Right lobe of liver (tissue), 6 donors: ENCODE measurements at regions not wholly inside any gene's neighbourhood (a gene's known extent, or its start where the extent isn't known, plus 50 kb on each side); places are given as distances from the start of the nearest gene placed in this dataset.
A peak's percentile ranks its signal among the peaks of the same experiment; 100 is the strongest.

ENCODE experiments used
- ATAC-seq, 4 donors: fragments of 200-7000 bp; cut with Tn5 transposase; one replicate each; pipeline ENCODE4 v1.9.1; 2020; ENCODE audit warnings: mild to moderate bottlenecking in 4 of 4, moderate library complexity in 4 of 4
- DNase-seq, 3 donors: peaks; one replicate each; pipeline ENCODE4 v3.0.0-alpha.2; 2020
- H3K27ac ChIP-seq, 3 donors: fragments of 200-600 bp; one replicate each; pipeline ENCODE4 v1.8.0; 2022
- H3K27me3 ChIP-seq, 2 donors: fragments of 200-600 bp; one replicate each; pipeline ENCODE4 v1.8.0; 2022
- H3K36me3 ChIP-seq, 4 donors: fragments of 200-600 bp; sonication (generic) in 1 of 4; one replicate each; pipeline versions ENCODE4 v1.5.1 to v1.8.0; 2017 to 2022; ENCODE audit warnings: control low read depth in 1 of 4
- H3K4me1 ChIP-seq, 4 donors: fragments of 200-600 bp; sonication (generic) in 1 of 4; one replicate each; pipeline versions ENCODE4 v1.5.1 to v1.8.0; 2017 to 2022; ENCODE audit warnings: control low read depth in 1 of 4
- H3K4me3 ChIP-seq, 3 donors: fragments of 200-600 bp; one replicate each; pipeline ENCODE4 v1.8.0; 2022
- H3K9me3 ChIP-seq, 4 donors: fragments of 200-600 bp; sonication (generic) in 1 of 4; one replicate each; pipeline versions ENCODE4 v1.5.1 to v1.8.0; 2017 to 2022; ENCODE audit warnings: control low read depth in 1 of 4
- POLR2A ChIP-seq: fragments of 450-650 bp; IDR thresholded peaks from one replicate; pipeline ENCODE4 v1.6.1; 2017; ENCODE audit warnings: antibody characterized with exemption, mild to moderate bottlenecking
- WGBS: methylation state at CpG from one replicate; pipeline ENCODE4 v1.1.6; 2018; ENCODE audit warnings: low coverage, low lambda C conversion rate; ENCODE audit not compliant: insufficient coverage; ENCODE audit errors: missing lambda C conversion rate; 5-methylcytosine and 5-hydroxymethylcytosine counted together
- intact Hi-C, 2 donors: fragments of 100-400 bp; cut with DNase I; formaldehyde crosslinking; loops; one replicate each; pipeline versions ENCODE4 v1.11.2 to v1.14.1; 2022
- TF ChIP-seq, protein P1 (sequence below), 4 donors: fragments of 200-600 bp in 3 of 4; fragments of 450-650 bp in 1 of 4; IDR thresholded peaks; one replicate each; pipeline versions ENCODE4 v1.5.1 to v1.8.0; 2016 to 2022; ENCODE audit warnings: antibody characterized with exemption in 4 of 4, mild to moderate bottlenecking in 2 of 4
- donor health status: DM: no; HTN: yes; CAD: no.
- donor health status: DM: no; HTN: no; CAD: no.
- donor health status: DM: no; HTN: no; CAD: no.
- donor health status: DM: no; HTN: yes; CAD: no.
- donor health status: DM: no; HTN: yes; CAD: no.

DNA sequence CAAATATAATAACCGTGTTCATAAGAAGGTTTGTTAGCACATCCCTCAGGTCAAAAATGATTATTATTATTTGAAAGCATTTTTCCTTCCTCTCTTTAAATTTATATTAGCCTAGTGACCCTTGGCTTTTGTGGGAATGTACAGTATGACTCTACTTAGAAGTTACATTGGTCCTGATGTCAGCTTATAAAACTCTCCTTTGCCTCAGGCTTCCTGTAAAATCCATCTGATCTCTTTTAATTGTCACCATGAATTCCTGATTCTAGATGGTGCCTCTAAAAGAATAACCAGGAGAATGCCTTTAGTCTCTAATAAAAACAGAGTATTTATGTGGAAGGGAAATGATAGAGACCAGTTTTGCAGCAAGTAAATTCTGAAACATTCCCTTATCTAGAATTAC is 1134.4 kb downstream of the XPNPEP1 start:
- intact Hi-C loops, result no loop called here
- WGBS, result 65% methylated on average over 1 of the region's 1 CpG
- Histone ChIP-seq H3K4me3 (no peak overlapping the region), H3K27ac (no peak overlapping the region), H3K27me3 (no peaks in the 10 kb centered on the region), H3K4me1 (no peaks in the 10 kb centered on the region), H3K9me3 (no peaks in the 10 kb centered on the region), H3K36me3 (no peaks in the 10 kb centered on the region)
- ATAC-seq (no peak), DNase-seq (no peak)
- TF ChIP-seq, protein P1, sequence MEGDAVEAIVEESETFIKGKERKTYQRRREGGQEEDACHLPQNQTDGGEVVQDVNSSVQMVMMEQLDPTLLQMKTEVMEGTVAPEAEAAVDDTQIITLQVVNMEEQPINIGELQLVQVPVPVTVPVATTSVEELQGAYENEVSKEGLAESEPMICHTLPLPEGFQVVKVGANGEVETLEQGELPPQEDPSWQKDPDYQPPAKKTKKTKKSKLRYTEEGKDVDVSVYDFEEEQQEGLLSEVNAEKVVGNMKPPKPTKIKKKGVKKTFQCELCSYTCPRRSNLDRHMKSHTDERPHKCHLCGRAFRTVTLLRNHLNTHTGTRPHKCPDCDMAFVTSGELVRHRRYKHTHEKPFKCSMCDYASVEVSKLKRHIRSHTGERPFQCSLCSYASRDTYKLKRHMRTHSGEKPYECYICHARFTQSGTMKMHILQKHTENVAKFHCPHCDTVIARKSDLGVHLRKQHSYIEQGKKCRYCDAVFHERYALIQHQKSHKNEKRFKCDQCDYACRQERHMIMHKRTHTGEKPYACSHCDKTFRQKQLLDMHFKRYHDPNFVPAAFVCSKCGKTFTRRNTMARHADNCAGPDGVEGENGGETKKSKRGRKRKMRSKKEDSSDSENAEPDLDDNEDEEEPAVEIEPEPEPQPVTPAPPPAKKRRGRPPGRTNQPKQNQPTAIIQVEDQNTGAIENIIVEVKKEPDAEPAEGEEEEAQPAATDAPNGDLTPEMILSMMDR (IDR thresholded peaks at IDR 0.05), result no peak
- TF ChIP-seq POLR2A, result no peak

- intact Hi-C loops, result no loop called here
- Histone ChIP-seq H3K27me3 (no peaks in the 10 kb centered on the region), H3K4me3 (no peak overlapping the region), H3K36me3 (no peaks in the 10 kb centered on the region), H3K9me3 (no peaks in the 10 kb centered on the region), H3K27ac (no peak overlapping the region), H3K4me1 (no peaks in the 10 kb centered on the region)
- DNase-seq (no peak), ATAC-seq (no peak)
- 14% methylated on average over 1 of the region's 1 CpG for WGBS
- TF ChIP-seq POLR2A, result no peak
- TF ChIP-seq, protein P1 (IDR thresholded peaks at IDR 0.05), result no peak
Observed at GRCh38 chr10:108787932-108788331, 1135.4 kb downstream of the XPNPEP1 start.

DNA sequence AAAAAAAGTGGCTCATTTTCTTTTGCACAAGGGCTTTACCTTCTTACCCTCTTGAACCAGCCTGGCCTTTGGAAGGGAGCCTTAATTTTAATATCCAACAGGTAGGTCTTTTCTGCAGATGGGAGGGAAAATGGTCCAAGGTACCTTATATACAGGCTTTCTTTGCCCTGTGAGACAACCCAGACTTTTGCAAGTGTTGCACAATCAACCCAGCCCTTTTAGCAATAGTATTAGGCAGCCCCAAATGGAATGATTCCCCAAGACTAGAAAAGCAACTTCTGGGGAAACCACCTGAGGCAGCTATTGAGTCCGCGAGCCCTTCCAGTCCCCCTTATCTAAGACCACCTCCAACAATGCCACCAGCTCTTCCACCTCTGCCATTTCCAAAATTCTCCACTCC is 1138.3 kb downstream of the XPNPEP1 start:
- H3K9me3 ChIP-seq, result no peaks in the 10 kb centered on the region
- no peaks in the 10 kb centered on the region for H3K27me3 ChIP-seq
- TF ChIP-seq, protein P1 (IDR thresholded peaks at IDR 0.05), result no peak
- no peak for TF ChIP-seq POLR2A
- no peaks in the 10 kb centered on the region for H3K36me3 ChIP-seq
- H3K4me3 ChIP-seq, result no peak overlapping the region
- intact Hi-C loops, result no loop called here
- 80% methylated on average over 1 of the region's 2 CpGs for WGBS
- H3K4me1 ChIP-seq, result no peaks in the 10 kb centered on the region
- DNase-seq (no peak), ATAC-seq (no peak)
- H3K27ac ChIP-seq, result no peak overlapping the region

DNA sequence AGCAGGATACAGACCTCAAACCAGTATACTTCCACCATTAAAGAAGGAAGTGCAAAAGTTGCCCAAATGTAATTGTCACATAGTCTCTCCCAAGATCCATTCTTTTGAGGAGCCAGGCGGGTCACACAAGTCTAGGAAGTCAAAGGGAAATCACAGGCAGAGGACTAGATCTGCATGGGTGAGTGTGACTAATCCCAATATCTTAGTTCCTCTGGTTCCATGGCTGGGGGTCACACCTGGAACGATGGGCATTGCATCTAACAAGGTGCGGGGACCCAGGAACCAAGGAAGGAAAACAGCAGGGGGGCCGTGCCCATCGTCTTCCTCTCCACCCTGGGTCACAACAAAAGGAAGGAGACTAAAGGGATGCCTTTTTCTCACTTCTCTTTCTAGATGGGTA is 1138.8 kb downstream of the XPNPEP1 start:
- TF ChIP-seq, protein P1 (IDR thresholded peaks at IDR 0.05), result no peak
- no peak for TF ChIP-seq POLR2A
- Histone ChIP-seq H3K27me3 (no peaks in the 10 kb centered on the region), H3K27ac (no peak overlapping the region), H3K4me1 (no peaks in the 10 kb centered on the region), H3K9me3 (no peaks in the 10 kb centered on the region), H3K4me3 (no peak overlapping the region), H3K36me3 (no peaks in the 10 kb centered on the region)
- intact Hi-C loops, result no loop called here
- DNase-seq (no peak), ATAC-seq (no peak)
- 64% methylated on average over 4 of the region's 5 CpGs for WGBS

DNA sequence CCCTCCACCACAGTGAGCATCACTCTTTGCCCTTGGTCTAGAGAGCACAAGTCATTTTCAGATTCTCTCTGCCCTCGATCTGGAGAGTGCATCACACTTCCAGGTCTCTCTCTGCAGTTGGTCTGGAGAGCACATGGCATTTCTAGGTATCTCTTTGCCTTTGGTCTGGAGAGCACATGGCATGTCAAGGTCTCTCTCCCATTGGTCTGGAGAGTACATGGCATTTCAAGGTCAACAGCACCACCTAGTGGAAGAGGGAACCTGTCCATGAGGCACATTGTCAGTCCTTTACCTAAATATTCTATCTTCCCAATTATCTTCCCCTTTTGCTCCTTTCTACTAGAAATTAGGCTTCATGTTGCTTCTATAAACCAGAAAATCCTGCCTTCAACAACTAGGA is 1139.4 kb downstream of the XPNPEP1 start:
- H3K9me3 ChIP-seq, result no peaks in the 10 kb centered on the region
- intact Hi-C loops, result no loop called here
- H3K4me1 ChIP-seq, result no peaks in the 10 kb centered on the region
- no peak overlapping the region for H3K27ac ChIP-seq
- no peaks in the 10 kb centered on the region for H3K36me3 ChIP-seq
- DNase-seq (peak in 1 of 3 donors; percentile 47), ATAC-seq (peak in 3 of 4 donors; percentile 42 to 61 (median 51))
- no peak for TF ChIP-seq POLR2A
- TF ChIP-seq, protein P1 (IDR thresholded peaks at IDR 0.05), result peak; percentile 36 to 48 (median 44)
- 67% methylated on average over 1 of the region's 1 CpG for WGBS
- H3K4me3 ChIP-seq, result no peak overlapping the region
- H3K27me3 ChIP-seq, result no peaks in the 10 kb centered on the region
